MM.1S (cell line): ENCODE measurements at regions not wholly inside any gene's neighbourhood (a gene's known extent, or its start where the extent isn't known, plus 50 kb on each side); places are given as distances from the start of the nearest gene placed in this dataset.

Experiments
- EZH2 ChIP-seq: fragments of 300-600 bp; sonication (generic); optimal IDR thresholded peaks from 2 replicates; pipeline ENCODE3; 2017; ENCODE audit warnings: low read depth, mild to moderate bottlenecking, antibody characterized with exemption, low read length, mixed read lengths
- EZH2phosphoT487 ChIP-seq: fragments of 300-600 bp; sonication (generic); IDR thresholded peaks from 2 replicates; pipeline ENCODE4 v1.6.1; 2018; ENCODE audit warnings: antibody characterized with exemption, low read length
- TF ChIP-seq, protein P1 (sequence below): fragments of 300-600 bp; sonication (generic); IDR thresholded peaks from 2 replicates; pipeline ENCODE4 v1.5.1; 2016; ENCODE audit warnings: antibody characterized with exemption, low read length, mixed read lengths

- TF ChIP-seq, protein P1, sequence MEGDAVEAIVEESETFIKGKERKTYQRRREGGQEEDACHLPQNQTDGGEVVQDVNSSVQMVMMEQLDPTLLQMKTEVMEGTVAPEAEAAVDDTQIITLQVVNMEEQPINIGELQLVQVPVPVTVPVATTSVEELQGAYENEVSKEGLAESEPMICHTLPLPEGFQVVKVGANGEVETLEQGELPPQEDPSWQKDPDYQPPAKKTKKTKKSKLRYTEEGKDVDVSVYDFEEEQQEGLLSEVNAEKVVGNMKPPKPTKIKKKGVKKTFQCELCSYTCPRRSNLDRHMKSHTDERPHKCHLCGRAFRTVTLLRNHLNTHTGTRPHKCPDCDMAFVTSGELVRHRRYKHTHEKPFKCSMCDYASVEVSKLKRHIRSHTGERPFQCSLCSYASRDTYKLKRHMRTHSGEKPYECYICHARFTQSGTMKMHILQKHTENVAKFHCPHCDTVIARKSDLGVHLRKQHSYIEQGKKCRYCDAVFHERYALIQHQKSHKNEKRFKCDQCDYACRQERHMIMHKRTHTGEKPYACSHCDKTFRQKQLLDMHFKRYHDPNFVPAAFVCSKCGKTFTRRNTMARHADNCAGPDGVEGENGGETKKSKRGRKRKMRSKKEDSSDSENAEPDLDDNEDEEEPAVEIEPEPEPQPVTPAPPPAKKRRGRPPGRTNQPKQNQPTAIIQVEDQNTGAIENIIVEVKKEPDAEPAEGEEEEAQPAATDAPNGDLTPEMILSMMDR = no peak
- TF ChIP-seq EZH2 (no peak), EZH2phosphoT487 (no peak)
Measured at GRCh38 chr12:42799966-42800365, 210.4 kb upstream of the PRICKLE1 start.
